Endodermal cell (in vitro differentiated cells): ENCODE measurements at regions not wholly inside any gene's neighbourhood (a gene's known extent, or its start where the extent isn't known, plus 50 kb on each side); places are given as distances from the start of the nearest gene placed in this dataset.
"Not testable (repeated sequence)": the region's sequence is repeated elsewhere in the genome, so short reads cannot be mapped to it uniquely, and the experiment has no call there.

ENCODE experiments used
- DNase-seq: peaks from one replicate; pipeline ENCODE4 v3.0.0-alpha.2; 2017
- H3K27ac ChIP-seq: 2 replicates; pipeline ENCODE4 v1.5.1; 2013; ENCODE audit warnings: mild to moderate bottlenecking, low read depth, low read length, moderate library complexity
- H3K27me3 ChIP-seq: 2 replicates; pipeline ENCODE4 v1.6.1; 2013; ENCODE audit warnings: mild to moderate bottlenecking, low read length, moderate library complexity; ENCODE audit not compliant: insufficient read depth, control insufficient read depth, poor library complexity, severe bottlenecking
- H3K36me3 ChIP-seq: 2 replicates; pipeline ENCODE4 v1.7.0; 2013; ENCODE audit warnings: mild to moderate bottlenecking, low read length, moderate library complexity; ENCODE audit not compliant: control insufficient read depth, insufficient read depth
- H3K4me1 ChIP-seq: one replicate; pipeline ENCODE4 v1.7.0; 2013; ENCODE audit warnings: low read length; ENCODE audit not compliant: control insufficient read depth, insufficient read depth
- H3K4me3 ChIP-seq: 2 replicates; pipeline ENCODE4 v1.5.1; 2013; ENCODE audit warnings: mild to moderate bottlenecking, low read length, moderate library complexity
- H3K9ac ChIP-seq: 2 replicates; pipeline ENCODE4 v1.6.1; 2013; ENCODE audit warnings: mild to moderate bottlenecking, low read length, moderate library complexity; ENCODE audit not compliant: poor library complexity, severe bottlenecking; ENCODE audit errors: extremely low read depth
- H3K9me3 ChIP-seq: 2 replicates; pipeline ENCODE4 v1.6.1; 2013; ENCODE audit warnings: mild to moderate bottlenecking, low read length, moderate library complexity; ENCODE audit not compliant: control insufficient read depth
- H3K27ac Mint-ChIP-seq: 2 replicates; pipeline ENCODE4 v1.8.0; 2020; ENCODE audit warnings: mixed read lengths
- H3K27me3 Mint-ChIP-seq: 2 replicates; pipeline ENCODE4 v1.8.0; 2021; ENCODE audit warnings: mild to moderate bottlenecking, mixed read lengths; ENCODE audit not compliant: insufficient read depth
- H3K36me3 Mint-ChIP-seq: 2 replicates; pipeline ENCODE4 v1.8.0; 2020; ENCODE audit warnings: low read depth, mixed read lengths
- H3K4me1 Mint-ChIP-seq: 2 replicates; pipeline ENCODE4 v1.8.0; 2020; ENCODE audit warnings: mixed read lengths
- H3K4me3 Mint-ChIP-seq: 2 replicates; pipeline ENCODE4 v1.8.0; 2020; ENCODE audit warnings: mild to moderate bottlenecking, moderate library complexity, mixed read lengths
- H3K9me3 Mint-ChIP-seq: 2 replicates; pipeline ENCODE4 v1.8.0; 2020; ENCODE audit warnings: mild to moderate bottlenecking, mixed read lengths
- CTCF ChIP-seq: fragments of 200-600 bp; sonication (generic); conservative IDR thresholded peaks from 2 replicates; pipeline ENCODE4 v1.5.0; 2021; ENCODE audit warnings: antibody characterized with exemption, mild to moderate bottlenecking
- WGBS, 2 experiments: methylation state at CpG; one replicate each; pipeline versions ENCODE4 v1.1.5 to v1.1.7; 2013; ENCODE audit warnings: missing lambda C conversion rate in 2 of 2, mixed read lengths in 1 of 2; ENCODE audit not compliant: insufficient coverage in 1 of 2, insufficient read length in 1 of 2; 5-methylcytosine and 5-hydroxymethylcytosine counted together

GRCh38 chr15:70235347-70235746 lies 137.6 kb upstream of the TLE3 start:
- no peak overlapping the region for H3K9ac ChIP-seq
- DNase-seq: peak; percentile 38
- Mint-ChIP-seq H3K27me3 (peaks cover 19% of the 10 kb centered on the region), H3K27ac (no peak overlapping the region), H3K4me3 (no peak overlapping the region), H3K4me1 (no peaks in the 10 kb centered on the region), H3K9me3 (peaks cover 22% of the 10 kb centered on the region), H3K36me3 (peaks cover 3% of the 10 kb centered on the region)
- no peak overlapping the region for H3K27ac ChIP-seq
- no peaks in the 10 kb centered on the region for H3K36me3 ChIP-seq
- TF ChIP-seq CTCF: no peak
- H3K27me3 ChIP-seq: peaks cover 20% of the 10 kb centered on the region
- H3K4me1 ChIP-seq: no peaks in the 10 kb centered on the region
- WGBS, 2 experiments: 88 to 89% methylated on average over 5 of the region's 5 CpGs
- peaks cover 28% of the 10 kb centered on the region for H3K9me3 ChIP-seq
- H3K4me3 ChIP-seq: no peak overlapping the region

- Mint-ChIP-seq H3K9me3 (peaks cover 29% of the 10 kb centered on the region), H3K36me3 (peaks cover 3% of the 10 kb centered on the region), H3K4me3 (no peak overlapping the region), H3K4me1 (no peaks in the 10 kb centered on the region), H3K27me3 (peaks cover 23% of the 10 kb centered on the region), H3K27ac (no peak overlapping the region)
- H3K36me3 ChIP-seq: no peaks in the 10 kb centered on the region
- DNase-seq: peak; percentile 34
- no peak overlapping the region for H3K4me3 ChIP-seq
- TF ChIP-seq CTCF: no peak
- H3K9me3 ChIP-seq: peaks cover 28% of the 10 kb centered on the region
- WGBS, 2 experiments: 92 to 95% methylated on average over 9 of the region's 9 CpGs
- peaks cover 17% of the 10 kb centered on the region for H3K27me3 ChIP-seq
- H3K27ac ChIP-seq: no peak overlapping the region
- H3K9ac ChIP-seq: no peak overlapping the region
- H3K4me1 ChIP-seq: no peaks in the 10 kb centered on the region
Measured at GRCh38 chr15:70234256-70234905, 136.7 kb upstream of the TLE3 start.

GRCh38 chr15:70231484-70231883 lies 133.8 kb upstream of the TLE3 start:
- TF ChIP-seq CTCF: no peak
- no peak for DNase-seq
- 100% methylated on average over 1 of the region's 1 CpG; no CpG with 5 or more reads in 1 of the 2 experiments for WGBS, 2 experiments
- Histone ChIP-seq H3K27me3 (no peaks in the 10 kb centered on the region), H3K9me3 (peaks cover 28% of the 10 kb centered on the region), H3K4me3 (no peak overlapping the region), H3K4me1 (no peaks in the 10 kb centered on the region), H3K36me3 (no peaks in the 10 kb centered on the region), H3K27ac (no peak overlapping the region), H3K9ac (no peak overlapping the region)
- Mint-ChIP-seq H3K4me1 (no peaks in the 10 kb centered on the region), H3K4me3 (no peak overlapping the region), H3K27me3 (peaks cover 11% of the 10 kb centered on the region), H3K27ac (no peak overlapping the region), H3K9me3 (peaks cover 34% of the 10 kb centered on the region), H3K36me3 (peaks cover 3% of the 10 kb centered on the region)

GRCh38 chr15:70227918-70228317 lies 130.2 kb upstream of the TLE3 start:
- H3K4me3 Mint-ChIP-seq, H3K27ac ChIP-seq, H3K4me3 ChIP-seq, H3K36me3 Mint-ChIP-seq, H3K9ac ChIP-seq, H3K27me3 ChIP-seq, H3K36me3 ChIP-seq, H3K4me1 ChIP-seq, H3K27ac Mint-ChIP-seq, H3K4me1 Mint-ChIP-seq: not testable (repeated sequence)
- 96 to 100% methylated on average over 1 to 2 of the region's 3 CpGs for WGBS, 2 experiments
- peaks cover 30% of the 10 kb centered on the region for H3K9me3 Mint-ChIP-seq
- H3K27me3 Mint-ChIP-seq: peaks cover 18% of the 10 kb centered on the region
- H3K9me3 ChIP-seq: peaks cover 22% of the 10 kb centered on the region
- DNase-seq: peak; percentile 6
